GM21367 (cell line): ENCODE measurements at regions not wholly inside any gene's neighbourhood (a gene's known extent, or its start where the extent isn't known, plus 50 kb on each side); places are given as distances from the start of the nearest gene placed in this dataset.

Source experiments
- ATAC-seq: cut with Tn5 transposase; IDR thresholded peaks from one replicate; pipeline ENCODE4 v1.9.1; 2021; ENCODE audit not compliant: unreplicated experiment

DNA sequence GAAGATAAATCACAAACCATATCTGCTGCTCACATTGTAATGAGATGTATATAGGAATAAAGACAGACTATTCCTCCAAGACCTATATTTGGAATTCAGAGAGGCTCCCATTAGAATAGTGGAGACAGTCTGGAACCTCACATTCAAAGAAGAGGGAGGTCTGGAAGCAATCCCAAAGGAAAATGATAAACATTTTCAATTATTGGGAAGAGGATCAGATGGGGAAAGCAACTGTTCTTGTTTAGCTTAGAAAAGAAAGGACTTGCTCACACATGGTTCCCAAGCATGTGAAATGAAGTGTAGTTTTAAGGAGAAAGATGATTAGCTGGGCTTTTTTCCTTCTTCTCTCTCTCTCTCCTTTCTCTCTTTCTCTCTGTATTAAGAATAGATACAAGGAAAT, 193.0 kb upstream of the LMNTD1 start:
- no peak for ATAC-seq

GRCh38 chr12:25752710-25753309, 199.7 kb upstream of the LMNTD1 start:
- no peak for ATAC-seq

DNA sequence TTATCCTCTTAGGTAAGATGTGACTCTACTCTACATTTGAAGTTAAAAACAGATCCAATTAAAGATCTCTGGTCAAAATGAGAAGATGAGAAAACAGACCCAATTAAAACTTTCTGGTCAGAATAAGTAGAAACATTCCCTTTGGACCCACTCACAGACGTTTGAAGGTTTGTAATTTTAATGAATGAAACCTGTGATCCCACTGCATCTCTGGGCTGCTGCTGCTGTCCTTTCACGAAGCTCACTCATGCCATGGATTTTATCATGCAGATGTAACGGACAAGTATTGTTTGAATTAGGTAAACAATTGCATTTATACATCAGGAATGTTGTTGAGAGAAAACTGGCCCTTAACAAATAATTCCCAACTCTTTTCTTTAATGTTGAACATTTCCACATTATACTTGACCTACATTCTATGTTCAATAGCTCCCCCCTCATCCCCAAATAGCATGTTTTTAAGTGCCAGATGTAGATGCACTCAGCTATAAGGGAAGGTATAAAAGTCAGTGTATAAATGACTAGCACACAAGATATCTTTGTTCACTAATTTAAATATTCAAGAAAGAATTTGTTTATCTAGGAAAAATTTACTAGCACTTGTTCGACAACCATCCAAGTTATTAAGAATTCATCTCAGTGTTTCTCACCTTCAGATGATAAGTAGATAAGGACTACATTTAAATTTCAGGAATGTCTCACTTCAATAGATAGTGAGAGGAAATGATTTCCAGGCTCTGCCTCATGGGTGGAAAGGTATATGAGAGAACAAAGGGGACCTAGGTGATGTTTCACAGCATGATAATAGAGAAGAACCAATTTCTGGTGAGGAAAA, 202.3 kb upstream of the LMNTD1 start:
- no peak for ATAC-seq

DNA sequence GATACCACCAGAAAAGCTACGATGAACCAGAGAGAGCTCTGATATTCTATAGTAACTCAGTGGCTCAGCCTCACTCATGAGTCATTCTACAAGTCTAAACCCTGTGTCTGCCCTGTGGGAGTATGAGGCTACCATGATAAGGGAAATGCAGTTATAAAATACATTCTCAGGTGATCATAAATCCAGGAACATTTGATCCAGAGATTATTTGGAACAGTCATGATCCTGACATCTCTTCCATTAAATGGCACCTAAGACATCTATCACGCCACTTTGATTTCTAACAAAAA, 202.6 kb upstream of the RASSF8 start:
- ATAC-seq, result no peak

GRCh38 chr12:25757037-25757665, 201.3 kb upstream of the RASSF8 start:
- ATAC-seq, result no peak

GRCh38 chr12:25759752-25760151, 198.7 kb upstream of the RASSF8 start:
- no peak for ATAC-seq

DNA sequence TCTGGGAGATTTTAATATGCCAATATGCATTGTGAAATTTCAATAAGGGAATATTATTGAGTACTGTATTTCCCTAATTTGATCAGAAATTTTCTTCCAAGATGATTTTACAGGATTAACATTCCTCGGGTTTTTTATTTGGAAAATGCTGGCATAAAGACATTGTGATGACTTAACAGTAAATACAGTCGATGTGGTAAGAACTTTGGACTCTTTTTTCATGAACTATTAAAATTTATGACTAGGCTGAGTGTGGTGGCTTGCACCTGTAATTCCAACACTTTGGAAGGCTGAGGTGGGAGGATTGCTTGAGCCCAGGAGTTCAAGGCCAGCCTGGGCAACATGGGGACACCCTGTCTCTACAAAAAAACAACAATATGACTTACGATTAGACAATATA, 197.1 kb upstream of the RASSF8 start:
- ATAC-seq, result no peak

DNA sequence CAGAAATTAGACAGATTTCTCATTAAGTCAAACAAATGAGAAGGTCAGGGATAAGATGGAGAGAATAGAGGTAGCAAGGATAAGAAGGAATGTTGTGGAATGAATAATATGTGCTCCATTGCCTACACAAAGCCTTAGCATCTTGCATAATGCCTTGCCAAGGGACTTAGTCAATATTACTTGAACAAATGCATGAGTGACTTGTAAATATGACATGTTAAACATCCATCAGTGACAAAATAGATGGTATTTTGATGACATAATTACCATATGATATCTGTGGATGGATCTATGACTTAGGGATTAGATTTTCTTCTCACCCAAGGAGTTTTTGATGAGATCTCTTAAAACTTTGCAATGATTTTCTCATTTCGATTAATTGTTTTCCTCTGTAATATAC, 194.1 kb upstream of the RASSF8 start:
- no peak for ATAC-seq

- no peak for ATAC-seq
These were observed 193.6 kb upstream of the RASSF8 start for GRCh38 chr12:25764892-25765291.

GRCh38 chr12:25767606-25768005, 190.9 kb upstream of the RASSF8 start:
- no peak for ATAC-seq

DNA sequence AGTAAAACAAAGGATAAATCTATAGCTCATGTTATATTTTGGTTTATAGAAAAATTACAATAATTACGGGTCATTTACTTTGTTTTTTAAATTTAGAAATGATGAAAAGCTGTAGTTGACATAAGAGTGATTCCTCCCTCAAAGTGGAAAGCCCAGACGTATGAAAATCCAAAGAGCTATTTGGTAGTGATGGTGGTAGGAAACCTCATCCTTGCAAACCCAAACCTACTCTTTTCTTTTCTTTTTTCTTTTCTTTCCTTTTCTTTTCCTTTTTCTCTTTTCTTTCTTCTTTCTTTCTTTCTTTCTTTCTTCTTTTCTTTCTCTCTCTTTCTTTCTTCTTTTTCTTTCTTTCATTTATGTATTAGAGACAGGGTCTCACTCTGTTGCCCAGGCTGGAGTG, 190.3 kb upstream of the RASSF8 start:
- no peak for ATAC-seq

GRCh38 chr12:25769082-25769945, 189.2 kb upstream of the RASSF8 start:
- no peak for ATAC-seq

DNA sequence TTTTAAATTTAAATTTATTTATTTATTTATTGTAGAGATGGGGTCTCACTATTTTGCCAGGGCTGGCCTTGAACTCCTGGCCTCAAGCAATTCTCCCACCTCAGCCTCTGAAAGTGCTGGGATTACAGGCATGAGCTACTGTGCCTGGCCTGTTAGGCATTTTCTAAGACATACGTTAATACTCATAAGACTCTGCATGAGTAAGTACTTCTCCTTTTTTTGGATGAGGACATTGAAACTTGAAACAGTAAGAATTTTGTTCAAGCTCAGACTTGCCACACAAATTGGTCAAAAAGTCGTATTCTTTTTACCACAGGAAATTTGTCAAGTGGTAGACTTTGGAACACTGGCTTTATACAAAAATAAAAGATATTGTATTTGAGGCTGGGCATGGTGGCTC, 187.4 kb upstream of the RASSF8 start:
- no peak for ATAC-seq

GRCh38 chr12:25771476-25771875, 187.0 kb upstream of the RASSF8 start:
- ATAC-seq, result no peak

GRCh38 chr12:25775968-25776367, 182.5 kb upstream of the RASSF8 start:
- no peak for ATAC-seq

- no peak for ATAC-seq
These were observed 177.7 kb upstream of the RASSF8 start for GRCh38 chr12:25780771-25781170.

DNA sequence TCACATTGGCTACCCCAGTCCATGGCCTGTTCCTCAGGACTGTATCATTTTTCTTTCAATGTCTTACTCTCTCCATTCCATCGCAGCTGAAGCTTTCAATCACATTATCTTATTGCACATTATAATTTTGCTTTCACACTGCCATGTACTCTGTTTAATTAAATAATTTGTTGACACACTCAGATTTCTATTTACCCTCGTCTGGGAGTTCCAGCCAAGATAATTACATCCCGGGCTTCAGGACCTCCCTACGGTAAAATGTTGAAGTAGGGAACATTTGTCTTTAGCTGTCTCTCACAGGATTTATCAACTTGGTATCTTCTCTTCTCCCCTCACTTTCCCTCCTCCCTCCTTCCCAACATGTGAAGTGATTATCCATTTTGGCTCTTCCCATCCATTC, 177.2 kb upstream of the RASSF8 start:
- no peak for ATAC-seq

DNA sequence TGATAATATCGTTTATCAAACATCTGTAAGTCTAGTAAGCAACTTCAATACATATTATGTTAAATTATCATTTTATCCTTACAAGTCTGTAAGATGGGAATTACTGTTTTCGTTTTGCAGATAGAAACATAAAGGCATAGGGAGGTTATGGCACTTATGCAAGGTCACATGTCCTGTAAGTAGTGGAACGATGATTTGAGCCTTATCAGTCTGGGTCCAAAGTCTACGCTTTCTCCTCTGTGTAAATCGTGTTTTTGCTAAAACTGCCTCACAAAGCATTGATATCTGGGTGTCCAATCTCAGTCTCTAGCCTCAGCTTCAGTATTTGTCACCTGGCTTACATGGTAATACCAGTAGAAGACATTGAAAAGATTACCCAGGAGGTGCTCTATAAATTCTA, 174.9 kb upstream of the RASSF8 start:
- ATAC-seq, result no peak

DNA sequence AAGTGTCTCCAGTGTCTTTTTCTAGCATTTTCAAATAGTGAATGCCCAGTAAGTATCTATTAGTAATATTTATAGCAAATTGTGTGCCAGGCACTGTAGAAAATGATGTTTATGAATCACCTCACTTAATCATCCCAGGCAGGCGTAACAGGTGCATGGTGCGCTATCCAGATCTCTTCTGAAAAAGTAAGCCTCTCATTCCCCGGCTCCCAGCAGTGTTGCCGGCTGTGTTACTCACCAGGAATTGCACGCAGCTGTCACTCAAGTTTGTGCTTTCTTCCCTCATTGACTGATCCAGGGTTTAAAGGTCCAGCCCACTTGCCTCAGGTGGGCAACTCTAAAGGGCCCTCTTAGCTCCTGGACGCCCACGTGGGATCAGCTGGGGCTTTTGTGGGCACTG, 173.8 kb upstream of the RASSF8 start:
- ATAC-seq, result no peak

DNA sequence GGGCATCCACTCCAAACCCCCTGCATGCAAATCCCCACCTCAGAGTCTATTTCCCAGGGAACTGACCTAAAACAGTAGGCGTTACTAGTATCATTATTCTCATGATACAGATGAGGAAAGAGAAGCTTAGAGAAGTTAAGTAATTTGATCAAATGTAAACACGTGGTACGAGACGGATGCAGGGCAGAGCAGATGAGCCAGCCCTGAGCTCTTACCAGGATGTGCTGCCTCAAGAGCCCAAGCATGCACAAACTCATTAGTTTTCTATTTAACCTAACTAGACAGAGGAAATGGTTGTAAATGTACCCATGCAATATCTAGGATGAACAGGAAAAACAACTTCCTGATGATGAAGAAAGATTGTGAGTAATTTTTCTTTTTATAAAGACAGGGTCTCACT, 173.3 kb upstream of the RASSF8 start:
- ATAC-seq, result no peak

- ATAC-seq, result no peak
These were observed 170.8 kb upstream of the RASSF8 start for GRCh38 chr12:25787701-25788100.
